H1 (cell line): ENCODE measurements at regions not wholly inside any gene's neighbourhood (a gene's known extent, or its start where the extent isn't known, plus 50 kb on each side); places are given as distances from the start of the nearest gene placed in this dataset.

Source experiments
- CTCF ChIA-PET: fragments of 300-600 bp; sonication (Branson Sonifier 250); formaldehyde crosslinking; loops from one replicate; lab custom pipeline; 2021; ENCODE audit not compliant: partially characterized antibody; lab: Charles Lee
- POLR2A ChIA-PET: fragments of 300-600 bp; sonication (Branson Sonifier 250); formaldehyde crosslinking; loops from one replicate; lab custom pipeline; 2021; ENCODE audit warnings: inconsistent platforms; ENCODE audit not compliant: partially characterized antibody; lab: Charles Lee
- DNase-seq, 2 experiments: peaks; one replicate each; pipeline versions ENCODE4 v3.0.0 to v3.0.0-alpha.2; 2010 to 2022; ENCODE audit warnings: low spot score in 2 of 2, low read depth in 1 of 2, mixed read lengths in 1 of 2
- FAIRE-seq: peaks from 2 replicates; lab custom pipeline; 2011; peaks lifted over from hg19 to GRCh38; lab: Jason Lieb, UNC
- H2AFZ ChIP-seq: 2 replicates; pipeline ENCODE4 v1.8.1; 2012; ENCODE audit warnings: low read length, inconsistent platforms
- H2AK5ac ChIP-seq: 2 replicates; pipeline ENCODE4 v1.6.1; 2013; ENCODE audit warnings: low read depth, low read length
- H2BK120ac ChIP-seq: replicated peaks from 2 replicates; pipeline ENCODE3; 2013; ENCODE audit warnings: low read depth, low read length, inconsistent platforms
- H2BK12ac ChIP-seq: 2 replicates; pipeline ENCODE4 v1.6.1; 2013; ENCODE audit warnings: low read depth, low read length
- H2BK15ac ChIP-seq: 2 replicates; pipeline ENCODE4 v1.6.1; 2013; ENCODE audit warnings: low read length
- H2BK20ac ChIP-seq: 2 replicates; pipeline ENCODE4 v1.6.1; 2013; ENCODE audit warnings: low read length
- H2BK5ac ChIP-seq: 2 replicates; pipeline ENCODE4 v1.6.1; 2013; ENCODE audit warnings: low read depth, low read length
- H3K14ac ChIP-seq: 2 replicates; pipeline ENCODE4 v1.6.1; 2013; ENCODE audit warnings: inconsistent platforms; ENCODE audit not compliant: insufficient read length
- H3K18ac ChIP-seq: 2 replicates; pipeline ENCODE4 v1.6.1; 2013; ENCODE audit warnings: low read length; ENCODE audit errors: extremely low read depth
- H3K23ac ChIP-seq: 2 replicates; pipeline ENCODE4 v1.6.1; 2013; ENCODE audit warnings: inconsistent platforms; ENCODE audit not compliant: insufficient read length
- H3K23me2 ChIP-seq: 2 replicates; pipeline ENCODE4 v1.6.1; 2013; ENCODE audit warnings: low read depth, low read length
- H3K27ac ChIP-seq: 2 replicates; pipeline ENCODE4 v1.6.1; 2011; ENCODE audit warnings: low read depth, low read length, inconsistent platforms
- H3K27me3 ChIP-seq, 4 experiments: replicated peaks in 1 of 4; 1 replicate in 1 of 4; 2 replicates in 3 of 4; pipeline versions ENCODE4 v1.6.1 to v1.8.1; 2011 to 2013; ENCODE audit warnings: low read length in 3 of 4, mild to moderate bottlenecking in 3 of 4, inconsistent platforms in 2 of 4, mixed read lengths in 2 of 4, moderate library complexity in 1 of 4; ENCODE audit not compliant: control insufficient read depth in 3 of 4, insufficient read depth in 3 of 4; ENCODE audit errors: extremely low read depth in 1 of 4
- H3K36me3 ChIP-seq, 4 experiments: 2 replicates each; pipeline versions ENCODE4 v1.6.1 to v1.8.1; 2011 to 2013; ENCODE audit warnings: mild to moderate bottlenecking in 4 of 4, low read length in 3 of 4, moderate library complexity in 2 of 4, control low read depth in 1 of 4, inconsistent platforms in 1 of 4; ENCODE audit not compliant: insufficient read depth in 4 of 4, control insufficient read depth in 2 of 4
- H3K4ac ChIP-seq: replicated peaks from 2 replicates; pipeline ENCODE3; 2013; ENCODE audit warnings: low read length, low read depth, mixed read lengths, inconsistent platforms; ENCODE audit not compliant: insufficient read length
- H3K4me1 ChIP-seq, 4 experiments: replicated peaks in 1 of 4; 1 replicate in 1 of 4; 2 replicates in 3 of 4; pipeline versions ENCODE4 v1.6.1 to v1.8.1; 2011 to 2013; ENCODE audit warnings: low read length in 3 of 4, inconsistent platforms in 2 of 4, mixed read lengths in 1 of 4; ENCODE audit not compliant: insufficient read depth in 4 of 4, control insufficient read depth in 3 of 4
- H3K4me2 ChIP-seq, 2 experiments: 2 replicates each; pipeline versions ENCODE4 v1.6.1 to v1.8.1; 2011 to 2013; ENCODE audit warnings: low read depth in 2 of 2, low read length in 2 of 2, control low read depth in 1 of 2, inconsistent platforms in 1 of 2, mild to moderate bottlenecking in 1 of 2; ENCODE audit not compliant: insufficient read depth in 1 of 2
- H3K4me3 ChIP-seq, 4 experiments: fragments of 200-600, 300-600 bp in 1 of 4; sonication (generic), shearing (Covaris generic), sonication (Bioruptor Twin) in 1 of 4; 2 replicates each; pipeline versions ENCODE4 v1.5.1 to v1.8.1; 2011 to 2016; ENCODE audit warnings: low read length in 4 of 4, low read depth in 3 of 4, control low read depth in 2 of 4, inconsistent platforms in 2 of 4, mild to moderate bottlenecking in 2 of 4, mixed read lengths in 1 of 4, moderate library complexity in 1 of 4; ENCODE audit not compliant: insufficient read depth in 2 of 4; ENCODE audit errors: extremely low read depth in 1 of 4
- H3K56ac ChIP-seq: replicated peaks from 2 replicates; pipeline ENCODE3; 2013; ENCODE audit warnings: low read depth, mild to moderate bottlenecking, mixed read lengths, low read length, inconsistent platforms; ENCODE audit not compliant: insufficient read length
- H3K79me1 ChIP-seq: 2 replicates; pipeline ENCODE4 v1.6.1; 2013; ENCODE audit warnings: low read depth, low read length, control low read depth
- H3K79me2 ChIP-seq, 2 experiments: 2 replicates each; pipeline versions ENCODE4 v1.6.1 to v1.8.1; 2012 to 2013; ENCODE audit warnings: low read length in 2 of 2, mild to moderate bottlenecking in 2 of 2, inconsistent platforms in 1 of 2; ENCODE audit not compliant: insufficient read depth in 2 of 2, control insufficient read depth in 1 of 2
- H3K9ac ChIP-seq, 4 experiments: replicated peaks in 1 of 4; 1 replicate in 1 of 4; 2 replicates in 3 of 4; pipeline versions ENCODE4 v1.6.1 to v1.8.1; 2011 to 2013; ENCODE audit warnings: low read depth in 3 of 4, low read length in 3 of 4, control low read depth in 2 of 4, mild to moderate bottlenecking in 2 of 4, moderate library complexity in 2 of 4, inconsistent platforms in 1 of 4; ENCODE audit errors: extremely low read depth in 1 of 4
- H3K9me3 ChIP-seq, 2 experiments: 2 replicates each; pipeline versions ENCODE4 v1.6.1 to v1.8.1; 2012 to 2013; ENCODE audit warnings: mild to moderate bottlenecking in 2 of 2, moderate library complexity in 2 of 2, control low read depth in 1 of 2, inconsistent platforms in 1 of 2, low read depth in 1 of 2, low read length in 1 of 2, mixed read lengths in 1 of 2; ENCODE audit not compliant: insufficient read depth in 2 of 2
- H4K20me1 ChIP-seq, 2 experiments: replicated peaks in 1 of 2; 2 replicates each; pipeline versions ENCODE3 to v1.8.1; 2011 to 2013; ENCODE audit warnings: inconsistent platforms in 2 of 2, low read length in 2 of 2, mild to moderate bottlenecking in 1 of 2; ENCODE audit not compliant: insufficient read depth in 2 of 2, control insufficient read depth in 1 of 2
- H4K5ac ChIP-seq: 2 replicates; pipeline ENCODE4 v1.6.1; 2013; ENCODE audit warnings: low read length, low read depth, mixed read lengths, inconsistent platforms; ENCODE audit not compliant: insufficient read length
- H4K8ac ChIP-seq: 2 replicates; pipeline ENCODE4 v1.8.0; 2013; ENCODE audit warnings: mild to moderate bottlenecking, moderate library complexity, low read length, inconsistent platforms; ENCODE audit not compliant: insufficient read depth; ENCODE audit errors: extremely low read depth
- H4K91ac ChIP-seq: replicated peaks from 2 replicates; pipeline ENCODE3; 2013; ENCODE audit warnings: low read length, mixed read lengths, inconsistent platforms; ENCODE audit not compliant: insufficient read length
- CEBPB ChIP-seq: IDR thresholded peaks from 2 replicates; pipeline ENCODE4 v1.6.1; 2012; ENCODE audit warnings: low read depth, low read length
- EGR1 ChIP-seq: IDR thresholded peaks from 2 replicates; pipeline ENCODE4 v1.6.1; 2011; ENCODE audit warnings: low read depth, low read length, borderline replicate concordance
- KDM5A ChIP-seq: fragments of 200-600 bp; IDR thresholded peaks from 2 replicates; pipeline ENCODE4 v1.7.1; 2012; ENCODE audit warnings: mild to moderate bottlenecking, low read length, inconsistent platforms, mixed read lengths
- POLR2AphosphoS5 ChIP-seq: IDR thresholded peaks from 2 replicates; pipeline ENCODE4 v1.6.1; 2011; ENCODE audit warnings: low read depth, low read length
- POU5F1 ChIP-seq: IDR thresholded peaks from 2 replicates; pipeline ENCODE4 v1.6.1; 2011; ENCODE audit warnings: low read depth, mild to moderate bottlenecking, low read length, moderate library complexity
- RXRA ChIP-seq: IDR thresholded peaks from 2 replicates; pipeline ENCODE4 v1.6.1; 2011; ENCODE audit warnings: low read depth, mild to moderate bottlenecking, low read length, moderate library complexity; ENCODE audit not compliant: insufficient read depth
- SIN3A ChIP-seq, 2 experiments: IDR thresholded peaks in 1 of 2; conservative IDR thresholded peaks in 1 of 2; 2 replicates each; pipeline ENCODE4 v1.6.1; 2011 to 2012; ENCODE audit warnings: low read length in 2 of 2, improper control_type of control experiment in 1 of 2, low read depth in 1 of 2, mild to moderate bottlenecking in 1 of 2
- TEAD4 ChIP-seq: IDR thresholded peaks from 2 replicates; pipeline ENCODE4 v1.6.1; 2012; ENCODE audit warnings: low read depth, low read length, inconsistent platforms, mixed read lengths
- USF2 ChIP-seq: IDR thresholded peaks from 2 replicates; pipeline ENCODE4 v1.6.1; 2011; ENCODE audit warnings: low read length, improper control_type of control experiment
- ZNF274 ChIP-seq: IDR thresholded peaks from 2 replicates; pipeline ENCODE4 v1.7.0; 2012; ENCODE audit warnings: low read length, borderline replicate concordance; ENCODE audit errors: extremely low read depth
- WGBS, 2 experiments: shearing (Covaris generic) in 1 of 2; methylation state at CpG; one replicate each; pipeline versions ENCODE4 v1.1.6 to v1.1.7; 2013 to 2015; ENCODE audit warnings: low lambda C conversion rate in 2 of 2, mixed read lengths in 2 of 2, inconsistent platforms in 1 of 2, low coverage in 1 of 2, missing lambda C conversion rate in 1 of 2; ENCODE audit not compliant: insufficient replicate concordance in 2 of 2, insufficient coverage in 1 of 2, insufficient read length in 1 of 2; ENCODE audit errors: extremely low coverage in 1 of 2, missing lambda C conversion rate in 1 of 2; 5-methylcytosine and 5-hydroxymethylcytosine counted together

GRCh38 chr13:83221256-83221655, 661.0 kb downstream of the SLITRK1 start:
- Histone ChIP-seq H3K27ac (no peak overlapping the region), H2BK12ac (no peak overlapping the region), H3K18ac (no peak overlapping the region), H2AFZ (no peak overlapping the region), H3K9me3 (no peaks in the 10 kb centered on the region), H3K23me2 (no peaks in the 10 kb centered on the region), H3K4me3 (no peak overlapping the region), H3K4me2 (no peak overlapping the region), H2BK20ac (no peak overlapping the region), H4K20me1 (no peaks in the 10 kb centered on the region), H3K4ac (no peak overlapping the region), H4K91ac (no peak overlapping the region), H3K27me3 (no peaks in the 10 kb centered on the region; a peak in 1 of 7 replicates), H3K36me3 (no peaks in the 10 kb centered on the region), H4K8ac (no peak overlapping the region), H2BK120ac (no peak overlapping the region), H3K14ac (no peak overlapping the region), H3K23ac (no peak overlapping the region), H3K9ac (no peak overlapping the region), H3K4me1 (no peaks in the 10 kb centered on the region; a peak in 1 of 7 replicates), H2AK5ac (no peak overlapping the region), H3K56ac (no peak overlapping the region), H4K5ac (no peak overlapping the region), H2BK5ac (no peak overlapping the region), H2BK15ac (no peak overlapping the region), H3K79me2 (no peaks in the 10 kb centered on the region), H3K79me1 (no peaks in the 10 kb centered on the region)
- DNase-seq (no peak), FAIRE-seq (no peak)
- ChIA-PET POLR2A (no interaction called here), CTCF (no interaction called here)
- 94% methylated on average over 1 of the region's 1 CpG; no CpG with 5 or more reads in 1 of the 2 experiments for WGBS, 2 experiments
- TF ChIP-seq POU5F1 (no peak), TEAD4 (no peak), CEBPB (no peak), EGR1 (no peak), POLR2AphosphoS5 (no peak), SIN3A (conservative IDR thresholded peaks at IDR 0.05 in 1 of 2, IDR thresholded peaks at IDR 0.05 in 1 of 2; ENCODE audit: low read depth in 1 of 2, low read length in 2 of 2) (no peak), ZNF274 (no peak), USF2 (no peak), KDM5A (no peak), RXRA (no peak)
